GM21825 (cell line): ENCODE measurements at regions not wholly inside any gene's neighbourhood (a gene's known extent, or its start where the extent isn't known, plus 50 kb on each side); places are given as distances from the start of the nearest gene placed in this dataset.
"Not testable (repeated sequence)": the region's sequence is repeated elsewhere in the genome, so short reads cannot be mapped to it uniquely, and the experiment has no call there.

Experiments used
- ATAC-seq: cut with Tn5 transposase; IDR thresholded peaks from one replicate; pipeline ENCODE4 v1.9.1; 2021; ENCODE audit warnings: mild to moderate bottlenecking, moderate library complexity; ENCODE audit not compliant: unreplicated experiment

DNA sequence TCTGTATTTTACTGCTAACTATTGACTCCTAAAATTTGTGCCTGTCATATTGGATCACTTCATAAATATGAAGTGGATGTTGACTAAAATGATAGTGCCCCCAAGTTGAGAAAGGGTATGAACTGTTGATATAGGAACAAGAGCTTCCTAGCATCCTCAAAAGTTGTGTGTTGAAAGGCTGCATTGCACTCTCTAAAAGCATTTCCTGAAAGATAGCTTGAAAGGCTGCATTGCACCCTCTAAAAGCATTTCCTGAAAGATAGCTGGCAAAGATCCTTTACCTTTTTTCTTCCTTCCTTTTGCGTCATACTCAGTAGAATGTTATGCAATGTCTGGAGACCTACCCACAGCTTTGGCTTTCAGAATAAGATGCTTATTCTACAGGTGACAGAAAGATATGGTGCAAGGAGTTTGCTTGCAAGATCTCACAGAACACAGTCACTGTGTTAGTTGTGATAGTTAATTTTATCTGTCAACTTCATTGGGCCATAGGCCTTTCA, 274.6 kb upstream of the GALNTL6 start:
- no peak for ATAC-seq

DNA sequence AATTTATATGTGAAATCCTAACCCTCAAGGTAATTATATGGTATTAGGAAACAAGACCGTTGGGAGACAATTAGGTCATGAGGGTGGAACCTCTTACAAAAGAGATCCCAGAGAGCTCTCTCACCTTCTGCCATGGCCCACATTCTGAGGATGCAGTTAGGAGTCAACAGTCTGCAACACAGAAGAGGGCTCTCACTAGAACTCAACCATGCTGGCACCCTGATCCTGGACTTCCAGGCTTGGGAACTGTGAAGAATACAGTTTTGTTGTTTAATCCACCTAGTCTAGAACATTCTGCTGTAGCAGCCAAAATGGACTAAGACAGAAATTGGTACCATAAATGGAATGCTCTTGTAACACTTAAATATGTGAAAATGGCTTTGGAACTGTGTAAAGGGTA, 278.8 kb upstream of the GALNTL6 start:
- ATAC-seq = no peak

DNA sequence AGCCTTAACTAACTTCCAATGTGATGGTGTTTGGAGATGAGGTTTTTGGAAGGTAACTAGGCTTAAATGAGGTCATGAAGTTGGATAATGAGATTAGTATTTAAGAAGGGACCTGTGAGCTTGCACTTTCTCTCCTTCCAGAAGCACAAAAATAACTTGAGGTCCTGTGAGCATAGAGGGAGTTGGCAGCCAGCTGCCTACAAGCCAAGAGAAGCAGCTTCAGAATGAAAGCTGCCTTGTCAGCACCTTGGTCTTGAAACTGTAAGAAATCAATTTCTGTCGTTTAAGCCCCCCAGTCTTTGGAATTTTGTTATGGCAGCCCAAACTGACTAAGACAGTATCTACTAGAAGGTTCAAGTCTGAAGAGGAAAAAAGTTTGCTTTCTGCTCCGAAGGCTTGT, 280.2 kb upstream of the GALNTL6 start:
- ATAC-seq = no peak

DNA sequence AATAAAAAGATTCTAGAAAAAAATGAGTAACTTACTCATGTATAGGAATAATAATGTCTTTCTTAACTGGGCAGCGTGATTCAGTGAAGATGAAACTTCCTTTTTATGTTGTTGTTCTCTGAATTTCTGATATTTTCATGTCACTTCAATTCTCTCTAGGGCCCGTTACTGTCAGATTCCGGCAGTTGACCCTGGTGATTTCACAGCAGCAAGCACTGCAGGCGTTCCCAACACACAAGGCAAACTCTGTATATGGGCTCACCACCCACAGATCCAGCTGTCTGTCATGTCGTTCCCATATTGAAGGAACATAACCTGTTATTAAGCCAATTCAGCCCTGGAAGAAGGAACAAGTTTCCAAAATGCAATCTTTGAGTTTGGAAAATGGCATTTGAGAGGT, 288.3 kb upstream of the GALNTL6 start:
- no peak for ATAC-seq

DNA sequence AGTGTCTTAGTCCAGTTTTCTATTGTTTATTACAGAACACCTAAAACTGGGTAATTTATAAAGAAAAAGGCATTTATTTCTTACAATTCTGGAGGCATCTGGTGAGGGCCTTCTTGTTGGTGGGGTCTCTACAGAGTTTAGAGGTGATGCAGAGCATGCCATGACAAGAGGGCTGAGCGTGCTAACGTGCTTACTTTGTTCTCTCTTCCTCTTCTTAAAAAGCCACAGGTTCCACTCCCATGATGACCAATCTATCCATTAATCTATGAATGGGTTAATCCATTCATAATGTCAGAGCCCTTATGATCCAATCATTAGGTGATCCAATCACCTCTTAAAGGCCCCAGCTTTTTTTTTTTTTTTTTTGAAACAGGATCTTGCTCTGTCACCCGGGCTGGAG, 291.5 kb upstream of the GALNTL6 start:
- ATAC-seq = no peak

DNA sequence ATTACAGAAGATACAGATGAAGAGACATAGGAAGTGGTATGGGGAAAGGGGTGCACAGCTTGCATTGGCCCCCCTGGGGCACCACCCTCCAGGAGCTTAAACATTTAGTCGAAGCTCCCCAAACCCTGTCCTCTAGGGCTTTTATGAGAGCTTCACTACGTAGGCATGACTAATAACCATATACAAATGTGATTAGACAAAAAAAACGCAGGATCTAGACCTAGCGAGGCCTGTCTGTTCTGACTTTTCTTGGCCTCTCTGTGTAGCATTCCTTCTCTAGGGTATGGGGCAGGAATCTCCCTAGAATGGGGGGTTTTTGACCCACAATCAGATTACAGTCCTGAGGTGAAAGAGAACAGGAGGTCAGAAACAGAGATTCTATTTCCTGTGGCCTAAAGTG, 293.7 kb upstream of the GALNTL6 start:
- no peak for ATAC-seq

DNA sequence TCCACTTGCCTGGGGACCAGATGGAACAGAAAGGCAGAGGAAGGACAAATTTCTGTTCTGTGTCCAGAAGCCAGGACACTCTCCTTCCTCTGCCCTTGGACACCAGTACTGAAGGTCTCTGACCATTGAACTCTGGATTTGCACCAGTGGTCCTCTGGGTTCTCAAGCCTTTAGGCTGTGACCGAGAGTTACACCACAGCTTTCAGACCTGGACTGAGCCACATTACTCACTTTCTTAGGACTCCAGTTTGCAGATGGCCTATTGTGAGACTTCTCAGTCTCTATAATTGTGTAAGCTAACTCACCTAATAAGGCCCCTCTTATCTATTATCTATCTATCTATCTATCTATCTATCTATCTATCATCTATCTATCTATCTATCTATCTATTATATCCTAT, 295.3 kb upstream of the GALNTL6 start:
- ATAC-seq = no peak

DNA sequence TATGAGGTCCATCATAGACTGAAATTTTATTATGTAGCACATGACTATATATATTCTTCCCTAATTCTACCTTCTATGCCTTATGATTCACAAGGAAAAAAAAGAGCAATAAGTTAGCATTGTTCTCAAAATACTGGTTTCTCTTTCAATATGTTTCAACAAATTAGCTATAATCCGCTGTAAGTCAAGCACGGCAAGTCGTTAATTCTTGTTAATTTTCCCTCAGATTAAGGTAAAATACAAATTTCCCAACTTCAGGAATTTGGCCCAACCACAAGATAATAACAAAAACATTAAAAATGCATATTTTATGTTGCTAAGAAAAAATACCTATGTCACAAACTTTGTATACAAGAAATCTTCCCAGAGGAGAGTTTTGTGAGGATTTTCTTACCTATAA, 296.5 kb upstream of the GALNTL6 start:
- no peak for ATAC-seq

DNA sequence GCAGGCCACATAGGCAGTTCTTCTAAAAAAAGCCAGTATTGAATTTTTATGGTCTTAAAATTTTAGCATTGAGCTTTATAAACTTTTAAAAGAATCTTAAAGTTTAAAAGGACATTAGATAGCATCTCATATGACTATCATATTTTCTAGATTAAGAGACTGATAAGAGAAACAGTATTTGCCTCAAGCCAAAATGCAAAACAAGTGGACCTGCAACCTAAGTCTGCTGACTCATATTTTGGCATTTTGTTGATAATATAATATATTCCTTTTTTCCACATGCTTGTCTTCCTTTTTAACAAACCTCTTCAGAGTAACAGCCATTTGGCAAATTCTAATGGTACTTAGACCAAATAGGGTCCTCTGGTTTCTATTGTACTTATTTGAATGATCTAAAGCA, 328.5 kb upstream of the GALNTL6 start:
- no peak for ATAC-seq

DNA sequence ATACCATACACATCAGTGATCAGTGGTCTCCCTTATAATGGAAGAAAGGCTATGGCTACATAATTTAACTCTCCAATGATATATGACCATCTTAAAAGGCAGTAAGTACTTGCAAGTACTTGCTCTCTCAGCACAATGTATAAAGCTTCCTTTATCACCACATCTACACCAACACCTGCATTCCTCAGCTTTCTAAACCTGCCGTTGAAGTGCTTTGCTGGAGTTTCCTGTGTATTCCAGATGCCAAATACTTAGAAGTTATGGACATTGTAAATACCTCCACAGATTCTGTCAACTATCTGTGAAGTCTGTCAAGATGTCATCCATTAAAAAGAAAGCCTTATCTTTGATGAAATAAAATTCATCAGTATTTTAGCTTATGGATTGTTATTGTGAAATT, 335.0 kb upstream of the GALNTL6 start:
- ATAC-seq = no peak

DNA sequence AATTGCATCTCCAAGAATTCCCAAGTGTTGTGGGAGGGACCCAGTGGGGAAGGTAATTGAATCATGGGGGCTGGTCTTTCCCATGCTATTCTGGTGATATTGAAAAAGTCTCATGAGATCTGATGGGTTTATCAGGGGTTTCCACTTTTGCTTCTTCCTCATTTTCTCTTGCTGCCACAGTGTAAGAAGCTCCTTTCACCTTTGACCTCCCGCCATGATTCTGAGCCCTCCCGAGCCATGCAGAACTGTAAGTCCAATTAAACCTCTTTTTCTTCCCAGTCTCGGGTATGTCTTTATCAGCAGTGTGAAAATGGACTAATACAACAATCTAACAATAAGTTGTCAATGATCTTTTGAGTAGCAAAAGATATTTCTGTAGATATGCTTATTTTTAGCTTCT, 338.1 kb upstream of the GALNTL6 start:
- ATAC-seq = not testable (repeated sequence)

DNA sequence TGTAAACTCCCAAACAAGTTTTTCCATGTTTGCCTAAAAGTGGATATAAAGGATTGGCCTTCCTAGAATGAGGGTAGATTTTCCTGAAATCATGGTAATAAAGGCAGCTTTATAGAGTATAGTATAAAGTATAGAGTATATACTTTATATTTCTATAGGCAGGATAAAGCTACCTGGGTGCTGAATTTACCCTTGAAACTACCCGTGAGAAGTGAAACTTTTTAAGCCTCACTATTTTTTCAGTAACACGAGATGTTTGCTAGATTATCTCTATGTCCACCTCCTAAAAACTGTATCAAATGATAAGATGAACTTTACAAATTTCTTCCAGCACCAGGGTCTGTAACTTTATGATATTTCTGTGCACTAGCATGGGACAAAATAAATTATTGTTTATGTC, 340.0 kb upstream of the GALNTL6 start:
- no peak for ATAC-seq

DNA sequence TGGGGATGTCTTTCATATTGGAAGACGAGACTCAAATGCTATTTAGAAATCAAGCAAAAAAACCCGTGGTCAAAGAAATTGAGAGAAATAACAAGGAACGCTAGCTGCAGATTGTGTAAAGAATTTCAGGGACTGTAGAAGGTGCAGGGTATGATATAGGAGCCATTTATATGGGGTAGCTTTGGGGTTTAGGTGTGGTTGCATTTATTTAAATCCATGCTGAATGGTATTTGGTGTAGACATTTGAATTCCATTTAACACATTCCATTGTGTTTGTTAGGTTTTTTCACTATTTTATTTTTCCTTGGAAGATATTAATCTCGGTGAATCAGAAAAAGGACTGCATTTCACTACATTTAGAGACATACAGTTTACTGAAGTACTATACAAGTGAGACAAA, 341.0 kb upstream of the GALNTL6 start:
- no peak for ATAC-seq

DNA sequence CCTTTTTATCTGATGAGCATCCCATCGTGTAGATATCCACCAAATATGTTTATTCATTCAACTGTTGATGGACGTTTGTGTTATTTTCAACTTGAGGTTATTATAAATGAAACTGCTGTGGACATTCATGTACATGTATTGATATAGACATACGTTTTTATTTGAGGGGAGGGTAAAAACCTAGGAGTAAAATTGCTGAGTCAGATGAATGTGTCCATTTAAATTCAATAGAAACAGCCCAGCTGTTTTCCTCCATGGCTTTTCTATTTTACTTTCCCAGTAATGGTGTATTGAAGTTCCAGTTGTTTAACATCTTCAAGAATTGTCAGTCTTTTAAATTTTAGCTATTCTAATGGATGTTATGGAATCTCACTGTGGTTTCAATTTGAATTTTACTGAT, 348.7 kb upstream of the GALNTL6 start:
- no peak for ATAC-seq

DNA sequence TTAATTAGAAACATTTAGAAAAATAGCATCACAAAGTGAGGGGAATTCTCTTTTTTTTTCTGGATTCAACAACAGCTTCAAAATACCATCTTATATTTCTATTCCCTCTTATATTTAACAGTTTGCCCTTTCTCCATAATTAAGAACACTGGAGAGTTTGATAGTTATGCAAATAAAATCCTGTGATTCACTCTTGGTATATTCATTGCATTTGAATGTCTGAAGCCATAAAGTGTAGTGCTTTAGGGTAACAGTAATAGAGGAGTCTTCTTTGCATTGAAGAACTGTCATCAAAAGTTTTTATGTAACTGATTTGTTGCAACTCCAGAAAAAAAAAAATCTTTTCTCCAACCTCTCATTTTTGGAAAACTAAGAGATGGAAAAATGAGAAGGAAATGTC, 352.0 kb upstream of the GALNTL6 start:
- no peak for ATAC-seq

DNA sequence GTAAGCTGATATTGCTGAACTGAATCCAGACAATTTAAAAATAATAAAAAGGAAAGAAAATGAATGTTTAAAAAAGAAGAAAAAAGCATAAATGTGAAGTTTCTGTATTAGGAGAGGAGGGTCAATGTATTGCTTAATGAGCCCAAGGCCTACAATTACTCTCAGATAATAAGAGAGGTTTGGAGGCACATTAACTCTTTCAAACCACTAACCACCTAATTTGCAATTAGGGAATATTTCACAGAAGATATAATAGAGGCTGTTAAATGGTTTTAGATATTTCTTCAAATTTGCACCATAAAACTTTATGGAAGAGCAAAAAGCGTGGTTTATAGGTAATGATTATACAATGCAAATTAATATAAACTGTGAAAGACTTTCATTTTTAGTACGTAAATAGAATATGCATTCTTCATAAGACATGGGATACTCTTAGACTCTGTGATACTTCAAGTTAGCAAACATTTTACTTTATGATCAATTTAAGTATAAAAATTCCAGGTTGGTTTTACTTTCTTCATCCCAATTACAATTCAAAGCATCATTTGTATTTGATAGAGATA, 364.2 kb upstream of the GALNTL6 start:
- ATAC-seq = no peak

DNA sequence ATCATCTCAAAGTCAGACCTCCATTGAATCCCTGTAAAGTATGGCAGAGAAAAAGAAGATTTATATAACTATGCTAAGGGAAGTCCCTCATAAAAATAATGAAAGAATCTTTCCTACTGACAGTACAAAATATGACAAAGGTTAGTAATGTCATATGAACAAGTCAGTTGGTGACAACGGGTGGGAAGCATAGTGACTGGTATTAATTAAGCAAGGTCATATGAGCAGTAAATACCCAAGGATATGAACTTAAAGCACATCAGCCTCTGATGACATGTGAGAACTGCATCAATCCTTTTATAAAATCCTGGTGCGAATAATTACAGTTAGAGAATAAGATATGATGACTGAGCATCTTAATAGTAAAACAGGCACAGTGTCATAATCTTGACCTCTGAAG, 364.8 kb upstream of the GALNTL6 start:
- ATAC-seq = no peak

DNA sequence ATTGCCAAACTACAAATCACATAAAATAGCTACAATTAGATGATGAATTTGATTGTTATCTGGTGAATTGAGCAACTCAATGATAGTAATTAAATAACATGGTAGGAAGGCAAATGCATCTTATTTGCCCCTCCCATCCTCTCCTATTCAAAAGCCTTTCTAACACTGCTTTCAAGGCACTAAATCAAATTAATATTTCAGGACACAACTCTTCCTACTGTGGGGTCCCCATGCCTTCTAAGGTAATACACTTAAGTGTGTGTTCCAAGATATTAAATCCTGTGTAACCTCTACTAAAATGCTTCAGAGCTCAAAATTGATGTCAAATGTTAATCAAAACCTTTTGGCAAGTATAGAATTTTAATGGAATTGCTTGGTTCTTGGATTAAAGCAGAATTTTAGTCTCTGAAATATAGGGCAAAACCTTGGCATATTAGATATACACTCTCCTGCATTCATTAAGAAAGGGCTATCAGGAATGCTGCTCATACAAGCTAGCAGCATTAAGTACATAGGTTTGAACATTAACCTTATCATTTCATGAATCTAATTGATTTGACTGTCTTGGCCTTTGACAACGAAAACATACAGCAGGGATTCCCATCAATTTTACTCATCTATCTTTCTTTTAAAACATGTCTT, 371.8 kb upstream of the GALNTL6 start:
- no peak for ATAC-seq

DNA sequence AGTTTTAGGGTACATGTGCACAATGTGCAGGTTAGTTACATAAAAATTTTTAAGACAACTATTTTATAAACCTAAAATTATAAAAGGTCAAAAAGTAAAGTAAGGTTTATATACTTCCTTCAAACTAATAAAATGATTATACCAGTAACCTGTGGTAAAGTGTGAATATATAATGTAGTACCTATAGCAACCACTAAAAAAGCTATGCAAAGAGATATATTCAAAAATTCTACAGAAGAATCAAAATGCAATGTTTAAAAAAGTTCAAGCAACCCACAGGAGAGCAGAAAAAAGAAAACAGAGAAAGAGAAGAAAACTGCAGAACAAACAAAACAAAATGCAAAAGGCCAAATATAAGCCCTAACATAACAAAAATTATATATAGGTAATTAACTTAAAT, 379.5 kb upstream of the GALNTL6 start:
- ATAC-seq = no peak

DNA sequence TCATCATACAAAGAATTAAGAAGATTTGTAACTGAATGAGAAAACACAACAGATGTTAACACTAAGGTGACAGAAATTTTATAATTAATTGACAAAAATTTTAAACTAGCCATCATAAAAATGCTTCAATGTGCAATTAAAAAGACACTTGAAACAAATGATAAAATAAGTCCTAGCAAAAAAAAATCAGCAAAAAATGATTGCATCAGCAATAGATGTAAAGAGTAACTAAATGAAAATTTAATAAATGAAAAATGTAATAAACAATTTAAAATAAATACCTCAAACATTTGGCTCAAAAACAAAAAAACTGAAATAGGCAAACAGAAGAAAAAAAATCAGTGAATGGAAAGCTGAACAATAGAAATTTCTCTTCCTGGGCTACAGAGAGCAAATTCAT, 380.7 kb upstream of the GALNTL6 start:
- ATAC-seq = no peak

DNA sequence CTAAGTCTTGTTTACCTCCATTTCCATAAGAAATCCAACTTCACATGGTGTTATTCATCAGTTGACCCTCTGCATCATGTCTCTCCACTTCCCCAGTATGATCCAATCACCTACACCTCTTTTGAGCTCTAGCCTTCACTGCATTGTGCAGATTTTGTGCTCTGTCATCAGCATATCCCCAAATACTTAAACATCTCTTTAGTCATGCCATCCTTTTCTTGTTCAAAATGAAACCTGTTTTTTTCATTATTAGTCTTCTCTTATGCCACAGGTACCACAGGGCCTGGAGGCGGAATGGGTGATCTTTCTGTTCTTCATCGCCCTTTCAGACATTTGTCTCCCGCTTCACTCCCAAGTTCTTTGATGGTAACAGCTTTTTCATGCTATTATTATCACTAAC, 382.7 kb upstream of the GALNTL6 start:
- peak; percentile 50 for ATAC-seq

DNA sequence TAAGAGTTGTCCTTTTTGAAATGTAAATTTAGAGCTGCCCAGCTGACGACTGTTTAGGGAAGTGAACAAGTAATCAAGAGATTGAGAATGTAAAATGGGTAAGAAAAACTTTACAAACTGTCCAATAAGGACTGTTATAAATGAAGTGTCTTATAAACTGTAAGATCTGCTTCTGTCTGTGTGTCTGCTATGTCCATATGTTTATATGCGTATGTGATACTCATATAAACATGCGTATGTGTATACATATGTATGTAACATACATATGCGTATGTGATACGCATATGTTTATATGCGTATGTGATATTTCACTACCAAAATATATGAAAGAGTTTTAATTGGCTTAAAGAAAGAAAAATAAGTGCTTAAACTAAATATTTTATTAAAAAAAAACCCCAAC, 416.0 kb upstream of the GALNTL6 start:
- no peak for ATAC-seq

DNA sequence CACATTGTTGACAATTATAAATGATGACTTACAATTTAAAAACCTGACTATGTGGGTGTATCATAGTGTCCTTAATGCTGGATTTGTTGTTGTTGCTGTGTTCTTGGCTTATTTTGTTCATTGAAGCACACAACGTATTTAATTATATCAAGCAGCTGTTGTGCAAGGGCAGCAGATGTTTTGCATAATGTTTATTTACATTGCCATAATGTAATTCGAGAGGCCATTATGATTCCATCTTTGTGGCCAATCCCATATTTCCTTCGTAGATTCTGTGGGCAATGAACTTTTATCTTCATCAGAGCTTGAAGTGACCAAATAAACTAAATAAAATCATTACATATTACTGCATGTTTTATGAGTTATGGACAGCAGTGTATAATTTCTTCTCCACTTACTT, 422.6 kb upstream of the GALNTL6 start:
- no peak for ATAC-seq
